ENCODE measurements at regions not wholly inside any gene's neighbourhood (a gene's known extent, or its start where the extent isn't known, plus 50 kb on each side); places are given as distances from the start of the nearest gene placed in this dataset.

- no peaks in the 10 kb centered on the region for H3K4me1 ChIP-seq (ENCODE audit: insufficient read depth, low read length, poor library complexity, severe bottlenecking)
- no peak overlapping the region for H3K4me3 ChIP-seq (ENCODE audit: low read depth, low read length, poor library complexity, severe bottlenecking)
- H3K27ac ChIP-seq (ENCODE audit: low read depth, low read length, poor library complexity, severe bottlenecking): no peak overlapping the region
- intact Hi-C loops (cut with micrococcal nuclease; ENCODE audit: unreplicated experiment): no loop called here
- BruUV-seq (replicated peaks): no TSS peak
- ChIA-PET CTCF (no interaction called here), POLR2A (ENCODE audit: low non-redundant PET) (no interaction called here)
- H3K27me3 ChIP-seq (replicated peaks; ENCODE audit: insufficient read depth, low read depth, low read length, poor library complexity): no peaks in the 10 kb centered on the region
- DNase-seq (ENCODE audit: low spot score): no peak
- H3K36me3 ChIP-seq (ENCODE audit: insufficient read depth, low read length, poor library complexity, severe bottlenecking): no peaks in the 10 kb centered on the region
- no peaks in the 10 kb centered on the region for H3K9me3 ChIP-seq (ENCODE audit: low read depth, low read length, poor library complexity, severe bottlenecking)
- TF ChIP-seq CTCF (conservative IDR thresholded peaks at IDR 0.05; ENCODE audit: low read depth, low read length) (no peak), EZH2 (IDR thresholded peaks at IDR 0.05; ENCODE audit: borderline replicate concordance, low read depth, low read length, poor library complexity, severe bottlenecking) (no peak)
Measured at GRCh38 chr5:51131266-51131665, 252.0 kb upstream of the ISL1 start.

GRCh38 chr5:51138164-51138563 is 245.1 kb upstream of the ISL1 start:
- Histone ChIP-seq H3K36me3 (ENCODE audit: insufficient read depth, low read length, poor library complexity, severe bottlenecking) (no peaks in the 10 kb centered on the region), H3K4me3 (ENCODE audit: low read depth, low read length, poor library complexity, severe bottlenecking) (no peak overlapping the region), H3K9me3 (ENCODE audit: low read depth, low read length, poor library complexity, severe bottlenecking) (no peaks in the 10 kb centered on the region), H3K27ac (ENCODE audit: low read depth, low read length, poor library complexity, severe bottlenecking) (no peak overlapping the region), H3K4me1 (ENCODE audit: insufficient read depth, low read length, poor library complexity, severe bottlenecking) (no peaks in the 10 kb centered on the region), H3K27me3 (replicated peaks; ENCODE audit: insufficient read depth, low read depth, low read length, poor library complexity) (no peaks in the 10 kb centered on the region)
- TF ChIP-seq EZH2 (IDR thresholded peaks at IDR 0.05; ENCODE audit: borderline replicate concordance, low read depth, low read length, poor library complexity, severe bottlenecking) (no peak), CTCF (conservative IDR thresholded peaks at IDR 0.05; ENCODE audit: low read depth, low read length) (peak; percentile 16; the same call in 1 of the 2 replicates)
- CTCF ChIA-PET: no interaction called here
- POLR2A ChIA-PET (ENCODE audit: low non-redundant PET): no interaction called here
- intact Hi-C loops (cut with micrococcal nuclease; ENCODE audit: unreplicated experiment): no loop called here
- BruUV-seq (replicated peaks): no TSS peak
- peak; percentile 18 for DNase-seq (ENCODE audit: low spot score)

- H3K4me3 ChIP-seq (ENCODE audit: low read depth, low read length, poor library complexity, severe bottlenecking): no peak overlapping the region
- no peak for DNase-seq (ENCODE audit: low spot score)
- no peaks in the 10 kb centered on the region for H3K9me3 ChIP-seq (ENCODE audit: low read depth, low read length, poor library complexity, severe bottlenecking)
- H3K4me1 ChIP-seq (ENCODE audit: insufficient read depth, low read length, poor library complexity, severe bottlenecking): no peaks in the 10 kb centered on the region
- no peaks in the 10 kb centered on the region for H3K27me3 ChIP-seq (replicated peaks; ENCODE audit: insufficient read depth, low read depth, low read length, poor library complexity)
- BruUV-seq (replicated peaks): no TSS peak
- H3K27ac ChIP-seq (ENCODE audit: low read depth, low read length, poor library complexity, severe bottlenecking): no peak overlapping the region
- H3K36me3 ChIP-seq (ENCODE audit: insufficient read depth, low read length, poor library complexity, severe bottlenecking): no peaks in the 10 kb centered on the region
- POLR2A ChIA-PET (ENCODE audit: low non-redundant PET): no interaction called here
- intact Hi-C loops (cut with micrococcal nuclease; ENCODE audit: unreplicated experiment): no loop called here
- CTCF ChIA-PET: no interaction called here
- no peak for TF ChIP-seq CTCF (conservative IDR thresholded peaks at IDR 0.05; ENCODE audit: low read depth, low read length)
- no peak for TF ChIP-seq EZH2 (IDR thresholded peaks at IDR 0.05; ENCODE audit: borderline replicate concordance, low read depth, low read length, poor library complexity, severe bottlenecking)
Measured at GRCh38 chr5:51148437-51148836, 234.8 kb upstream of the ISL1 start.
